HG03342 (cell line): ENCODE measurements at regions not wholly inside any gene's neighbourhood (a gene's known extent, or its start where the extent isn't known, plus 50 kb on each side); places are given as distances from the start of the nearest gene placed in this dataset.
A peak's percentile ranks its signal among the peaks of the same experiment; 100 is the strongest.

Experiments
- ATAC-seq: cut with Tn5 transposase; IDR thresholded peaks from one replicate; pipeline ENCODE4 v1.9.1; 2021; ENCODE audit warnings: mild to moderate bottlenecking, moderate library complexity; ENCODE audit not compliant: unreplicated experiment

DNA sequence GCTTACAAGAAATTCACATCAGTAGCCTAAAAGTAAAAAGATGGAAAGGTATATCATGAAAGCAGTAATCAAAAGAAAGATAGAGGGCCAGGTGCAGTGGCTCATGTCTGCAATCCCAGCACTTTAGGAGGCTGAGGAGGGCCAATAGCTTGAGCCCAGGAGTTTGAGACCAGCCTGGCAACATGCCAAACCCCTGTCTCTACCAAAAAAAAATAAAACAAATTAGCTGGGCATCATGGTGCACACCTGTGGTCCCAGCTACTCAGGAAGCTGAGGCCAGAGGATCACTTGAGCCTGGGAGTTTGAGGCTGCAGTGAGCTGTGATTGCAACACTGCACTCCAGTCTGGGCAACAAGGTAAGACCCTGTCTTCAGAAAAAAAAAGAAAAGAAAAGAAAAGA is 55.5 kb downstream of the GSPT2 start:
- ATAC-seq = no peak

DNA sequence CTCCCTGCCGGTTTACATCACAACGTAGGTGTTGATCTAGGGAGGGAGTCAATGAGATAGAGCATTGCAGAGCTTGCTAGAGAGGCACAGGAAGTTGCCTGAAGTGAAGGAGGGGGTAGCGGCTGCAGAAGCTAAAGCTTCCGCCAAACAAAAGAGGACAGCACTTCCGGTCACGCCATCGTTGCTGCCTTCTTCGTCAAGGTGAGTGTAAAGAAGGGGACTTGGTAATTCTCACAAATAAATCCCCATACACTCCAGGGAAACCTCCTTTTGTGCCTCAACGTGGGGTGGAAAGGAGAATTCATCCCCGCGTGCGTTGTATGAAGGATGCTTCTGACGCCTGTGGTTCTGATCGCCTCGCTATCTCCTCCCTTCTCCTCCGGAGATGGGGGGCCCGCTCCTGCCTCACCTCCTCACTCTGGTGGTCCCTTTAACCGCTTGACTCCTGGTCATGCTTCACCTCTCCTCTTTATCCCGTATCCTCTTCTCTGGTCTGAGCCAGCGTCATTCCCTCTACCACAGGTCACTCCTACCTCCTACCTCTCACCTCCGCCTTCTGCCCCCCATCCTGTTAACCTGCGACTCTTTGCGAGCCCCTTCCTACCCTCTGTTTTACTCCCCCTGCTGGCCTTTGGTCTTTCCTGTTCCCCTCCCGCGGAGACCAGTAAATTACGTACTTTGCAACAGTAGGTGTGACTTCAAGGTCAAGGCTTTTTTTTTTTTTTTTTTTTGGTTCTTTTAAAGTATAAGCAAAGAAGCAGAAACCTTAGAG is 59.9 kb downstream of the GSPT2 start:
- ATAC-seq = peak; percentile 90

DNA sequence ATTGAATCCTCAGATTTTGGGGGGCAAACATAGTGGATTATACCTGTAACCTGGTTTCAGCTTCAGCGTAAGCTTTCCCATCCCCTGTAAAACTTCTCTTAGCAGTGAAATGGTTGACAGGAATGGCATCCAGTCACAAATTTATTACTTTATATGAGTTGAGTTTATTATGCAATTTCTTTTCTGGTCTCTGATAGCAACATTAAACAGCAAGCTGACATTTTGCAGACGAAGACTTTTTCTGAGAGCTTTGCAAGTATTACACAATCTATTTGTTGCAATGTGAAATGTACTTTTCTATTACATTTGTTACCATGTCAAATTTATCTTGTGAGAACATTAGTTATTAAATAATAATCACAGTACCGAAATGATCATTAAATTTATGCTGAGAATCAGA is 60.6 kb downstream of the GSPT2 start:
- no peak for ATAC-seq

DNA sequence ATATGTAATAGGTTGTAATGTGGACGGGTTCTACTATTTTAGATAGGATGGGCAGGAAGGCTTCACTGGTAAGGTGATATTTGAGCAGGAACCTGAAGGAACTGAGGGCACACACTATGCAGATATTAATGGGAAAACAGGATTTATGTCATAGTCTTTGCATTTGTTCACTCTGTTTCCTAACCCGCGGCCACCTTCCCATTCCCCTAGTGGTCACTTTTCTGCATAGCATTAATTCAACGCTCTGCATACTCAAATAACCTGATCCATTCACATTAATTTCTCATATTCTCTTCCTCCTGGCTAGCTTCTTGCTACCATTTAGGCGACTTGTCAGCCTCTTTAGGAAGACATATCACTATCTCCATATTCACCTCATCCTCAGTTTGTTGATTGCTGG is 61.5 kb downstream of the GSPT2 start:
- no peak for ATAC-seq

DNA sequence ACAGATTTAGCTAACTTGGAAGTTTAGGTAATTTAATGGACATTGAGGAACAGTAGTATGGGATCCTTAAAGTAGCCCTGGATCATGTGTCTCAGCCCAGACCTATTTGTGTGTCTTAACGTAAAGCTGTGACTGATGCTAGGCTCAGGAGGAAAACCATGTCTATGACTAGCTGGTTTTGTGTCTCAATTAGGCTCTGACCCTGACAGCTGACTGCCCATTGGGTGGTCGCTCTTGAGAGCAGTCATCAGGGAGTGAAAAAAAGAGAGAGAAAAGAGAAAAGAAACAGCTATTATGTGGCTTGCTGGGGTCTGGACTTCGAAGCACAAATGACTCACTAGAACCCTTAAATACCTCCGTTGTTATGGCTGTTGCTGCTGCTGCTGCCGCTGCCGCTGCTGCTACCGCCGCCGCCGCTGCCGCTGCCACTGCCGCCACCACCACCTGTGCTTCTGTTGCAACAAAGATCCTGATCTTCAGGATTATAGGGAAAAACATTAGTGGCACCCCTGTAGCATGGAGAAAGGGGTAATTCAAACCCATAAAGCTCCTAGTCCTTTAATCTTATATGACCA is 70.7 kb downstream of the GSPT2 start:
- no peak for ATAC-seq

DNA sequence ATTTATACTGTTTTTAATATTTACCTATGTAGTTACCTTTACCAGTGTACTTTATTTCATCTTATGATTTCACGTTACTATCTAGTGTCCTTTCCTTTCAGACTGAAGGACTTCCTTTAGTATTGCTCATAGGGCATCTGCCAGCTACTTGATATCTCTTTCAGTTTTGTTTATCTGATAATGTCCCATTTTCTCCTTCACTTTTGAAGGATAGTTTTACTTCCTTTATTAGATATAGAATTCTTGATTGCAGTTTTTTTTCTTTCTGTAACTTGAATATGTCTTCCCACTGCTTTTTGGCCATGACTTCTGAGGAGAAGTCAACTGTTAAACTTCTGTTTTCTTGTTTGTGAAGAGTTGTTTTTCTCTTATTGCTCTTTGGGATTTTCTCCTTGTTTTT is 69.4 kb upstream of the MAGED1 start:
- ATAC-seq = no peak

DNA sequence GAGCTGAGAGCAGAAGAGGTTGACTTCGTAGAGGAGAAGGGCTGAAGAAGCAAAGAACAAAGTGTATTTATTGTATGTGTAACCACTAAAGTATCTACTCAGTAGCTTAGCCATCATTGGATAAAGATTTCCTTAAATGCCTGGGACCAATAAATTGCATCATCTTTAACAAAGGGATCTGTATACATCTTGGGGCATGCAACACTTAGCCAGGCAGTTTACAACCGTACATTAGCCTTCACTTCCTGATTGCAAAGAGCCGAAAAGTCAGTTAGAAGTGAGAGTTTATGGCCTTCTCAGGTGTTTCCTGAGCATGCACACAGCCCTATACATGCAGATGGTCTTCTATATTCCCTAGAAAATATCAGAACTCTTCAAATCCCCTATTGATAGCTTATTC is 68.0 kb upstream of the MAGED1 start:
- no peak for ATAC-seq

DNA sequence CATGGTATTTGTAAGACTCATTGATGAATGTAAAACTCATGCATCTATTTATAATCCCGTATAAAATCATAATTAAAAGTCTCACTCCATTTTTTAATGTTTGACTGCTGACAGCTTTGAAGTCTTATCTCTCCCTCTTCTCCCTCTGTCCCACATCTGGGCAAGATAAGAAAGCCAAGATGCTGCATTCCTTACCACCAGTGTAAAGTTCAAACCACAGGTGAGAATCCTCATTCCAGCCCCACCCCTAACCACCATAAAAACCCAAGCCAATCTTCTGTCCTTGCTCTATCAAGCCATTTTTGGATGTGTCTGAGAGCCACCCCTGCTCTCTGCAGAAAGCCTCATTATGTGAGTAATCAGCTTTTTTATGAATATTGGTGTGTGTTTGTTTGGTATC is 59.3 kb upstream of the MAGED1 start:
- ATAC-seq = no peak

DNA sequence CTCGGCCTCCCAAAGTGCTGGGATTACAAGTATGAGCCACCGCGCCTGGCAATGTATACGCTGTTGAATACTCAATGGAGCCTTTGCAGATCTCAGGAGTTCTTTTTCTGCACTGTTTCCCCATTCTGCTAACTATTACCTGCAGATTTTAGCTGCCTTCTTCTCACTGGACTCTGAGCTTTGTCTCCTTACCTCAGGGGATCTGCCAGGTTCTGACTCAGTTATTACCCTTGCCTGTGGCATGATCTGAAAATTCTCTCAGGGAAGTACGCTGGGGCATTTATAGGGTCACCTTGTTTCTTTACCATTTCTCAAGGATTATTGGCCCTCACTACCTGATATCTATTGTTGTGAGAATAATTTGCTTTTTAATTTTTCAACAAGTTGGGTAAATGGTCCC is 56.6 kb upstream of the MAGED1 start:
- ATAC-seq = no peak

DNA sequence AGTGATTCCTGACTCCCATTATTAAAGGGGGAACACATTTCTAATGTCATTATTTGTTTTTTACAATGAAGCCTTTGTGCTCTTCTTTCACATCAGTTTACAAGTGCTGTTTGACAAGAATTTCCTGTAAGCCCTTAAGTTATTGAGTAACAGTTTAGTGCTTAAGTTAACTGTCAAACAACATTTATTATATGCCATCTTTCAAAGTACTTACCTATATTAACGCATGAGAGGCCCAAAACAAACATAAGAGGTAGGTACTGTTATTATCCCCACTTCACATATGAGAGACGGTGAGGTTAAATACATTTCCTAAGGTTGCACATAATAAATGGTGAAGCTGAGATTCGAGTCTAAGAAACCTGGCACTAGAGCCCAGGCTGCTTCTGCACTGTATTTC is 56.0 kb upstream of the MAGED1 start:
- ATAC-seq = no peak

DNA sequence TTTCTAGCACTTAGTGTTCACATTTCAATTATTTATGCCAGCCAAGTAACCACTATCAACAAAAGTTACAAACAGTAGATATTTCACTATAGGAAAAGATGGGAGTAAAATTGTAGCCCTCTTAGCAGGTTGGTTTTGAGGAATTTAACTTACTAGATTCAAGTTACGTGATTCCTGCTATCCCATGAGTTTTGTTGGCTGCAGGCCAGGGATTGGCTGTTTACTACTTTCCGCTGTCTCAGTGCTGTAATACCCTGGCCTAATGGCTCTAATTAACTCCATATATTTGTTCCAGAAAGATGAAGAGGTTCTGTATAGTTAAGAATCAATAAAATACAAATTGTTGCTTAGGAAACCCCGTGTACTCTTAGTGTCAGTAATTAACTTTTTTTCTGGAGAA is 55.5 kb upstream of the MAGED1 start:
- no peak for ATAC-seq
